Natural killer cell (primary cell): ENCODE measurements at regions not wholly inside any gene's neighbourhood (a gene's known extent, or its start where the extent isn't known, plus 50 kb on each side); places are given as distances from the start of the nearest gene placed in this dataset.
A peak's percentile ranks its signal among the peaks of the same experiment; 100 is the strongest.

Experiments used
- ATAC-seq, 3 donors: fragments of 150-1000 bp in 2 of 3; fragments of 200-7000 bp in 1 of 3; cut with Tn5 transposase; 1 replicate in 1 of 3; 2 replicates in 2 of 3; pipeline ENCODE4 v1.10.0; 2021; ENCODE audit warnings: mild to moderate bottlenecking in 2 of 3, moderate library complexity in 2 of 3
- DNase-seq, 2 donors: peaks; one replicate each; pipeline versions ENCODE4 v3.0.0 to v3.0.0-alpha.2; 2013 to 2021; ENCODE audit warnings: mixed read lengths in 1 of 2
- H3K27ac ChIP-seq: one replicate; pipeline ENCODE4 v1.5.1; 2013; ENCODE audit warnings: mild to moderate bottlenecking, low read length
- H3K27me3 ChIP-seq: one replicate; pipeline ENCODE4 v1.6.1; 2013; ENCODE audit warnings: low read length; ENCODE audit not compliant: control insufficient read depth, insufficient read depth
- H3K36me3 ChIP-seq: one replicate; pipeline ENCODE4 v1.6.1; 2013; ENCODE audit warnings: low read length; ENCODE audit not compliant: control insufficient read depth, insufficient read depth
- H3K4me1 ChIP-seq: one replicate; pipeline ENCODE4 v1.6.1; 2013; ENCODE audit warnings: low read length; ENCODE audit not compliant: control insufficient read depth, insufficient read depth
- H3K4me3 ChIP-seq: one replicate; pipeline ENCODE4 v1.5.1; 2013; ENCODE audit warnings: low read length
- H3K9me3 ChIP-seq: one replicate; pipeline ENCODE4 v1.6.1; 2013; ENCODE audit warnings: low read length; ENCODE audit not compliant: control insufficient read depth, insufficient read depth
- H3K27ac Mint-ChIP-seq, 2 donors: one replicate each; pipeline ENCODE4 v1.8.0; 2022; ENCODE audit warnings: mild to moderate bottlenecking in 2 of 2, mixed read lengths in 2 of 2, moderate library complexity in 1 of 2
- H3K27me3 Mint-ChIP-seq, 2 donors: one replicate each; pipeline ENCODE4 v1.8.0; 2022; ENCODE audit warnings: low read depth in 2 of 2, mixed read lengths in 2 of 2
- H3K36me3 Mint-ChIP-seq: one replicate; pipeline ENCODE4 v1.8.0; 2022; ENCODE audit warnings: mixed read lengths
- H3K4me1 Mint-ChIP-seq, 2 donors: one replicate each; pipeline ENCODE4 v1.8.0; 2022; ENCODE audit warnings: mixed read lengths in 2 of 2
- H3K4me3 Mint-ChIP-seq: one replicate; pipeline ENCODE4 v1.8.0; 2022; ENCODE audit warnings: mild to moderate bottlenecking, moderate library complexity, mixed read lengths
- H3K9me3 Mint-ChIP-seq, 2 donors: one replicate each; pipeline ENCODE4 v1.8.0; 2022; ENCODE audit warnings: mixed read lengths in 2 of 2
- CTCF ChIP-seq: fragments of 200-600 bp; IDR thresholded peaks from one replicate; pipeline ENCODE4 v1.8.0; 2022; ENCODE audit warnings: antibody characterized with exemption
- WGBS: methylation state at CpG from one replicate; pipeline ENCODE4 v1.1.7; 2013; ENCODE audit warnings: missing lambda C conversion rate; ENCODE audit not compliant: insufficient coverage; 5-methylcytosine and 5-hydroxymethylcytosine counted together
- intact Hi-C: fragments of 100-400 bp; cut with micrococcal nuclease; formaldehyde crosslinking; loops from one replicate; pipeline ENCODE4 v1.14.2; 2022

GRCh38 chr5:56656846-56657726, 158.3 kb upstream of the MAP3K1 start:
- H3K36me3 Mint-ChIP-seq, result no peaks in the 10 kb centered on the region
- Histone ChIP-seq H3K27me3 (no peaks in the 10 kb centered on the region), H3K27ac (no peak overlapping the region), H3K4me3 (no peak overlapping the region), H3K9me3 (no peaks in the 10 kb centered on the region), H3K4me1 (no peaks in the 10 kb centered on the region), H3K36me3 (no peaks in the 10 kb centered on the region)
- ATAC-seq (no peak), DNase-seq (no peak)
- no peak overlapping the region for H3K4me3 Mint-ChIP-seq
- peaks cover 7 to 19% of the 10 kb centered on the region in 2 donors for H3K27me3 Mint-ChIP-seq
- H3K9me3 Mint-ChIP-seq, result no peaks in the 10 kb centered on the region
- H3K27ac Mint-ChIP-seq, result no peak overlapping the region
- 100% methylated on average over 1 of the region's 2 CpGs for WGBS
- intact Hi-C loops, result no loop called here
- H3K4me1 Mint-ChIP-seq, result peaks cover 4 to 6% of the 10 kb centered on the region in 2 donors
- no peak for TF ChIP-seq CTCF

GRCh38 chr5:56651893-56652292, 163.5 kb upstream of the MAP3K1 start:
- no peaks in the 10 kb centered on the region for H3K9me3 ChIP-seq
- H3K4me1 ChIP-seq, result no peaks in the 10 kb centered on the region
- H3K4me3 Mint-ChIP-seq, result peak overlapping the region; percentile 43
- H3K27me3 ChIP-seq, result no peaks in the 10 kb centered on the region
- H3K36me3 Mint-ChIP-seq, result no peaks in the 10 kb centered on the region
- DNase-seq (no peak), ATAC-seq (no peak)
- H3K4me3 ChIP-seq, result no peak overlapping the region
- H3K27ac ChIP-seq, result no peak overlapping the region
- no peak overlapping the region for H3K27ac Mint-ChIP-seq
- no peaks in the 10 kb centered on the region for H3K36me3 ChIP-seq
- no peak for TF ChIP-seq CTCF
- H3K4me1 Mint-ChIP-seq, result peaks cover 0 to 13% of the 10 kb centered on the region in 2 donors
- intact Hi-C loops, result no loop called here
- peaks cover 7 to 19% of the 10 kb centered on the region in 2 donors for H3K27me3 Mint-ChIP-seq
- no peaks in the 10 kb centered on the region for H3K9me3 Mint-ChIP-seq

GRCh38 chr5:56650386-56650785, 165.0 kb upstream of the MAP3K1 start:
- no peak for DNase-seq
- Mint-ChIP-seq H3K27ac (no peak overlapping the region), H3K4me1 (peaks cover 0 to 13% of the 10 kb centered on the region in 2 donors), H3K4me3 (no peak overlapping the region), H3K9me3 (no peaks in the 10 kb centered on the region), H3K27me3 (peaks cover 6 to 16% of the 10 kb centered on the region in 2 donors), H3K36me3 (no peaks in the 10 kb centered on the region)
- Histone ChIP-seq H3K27ac (no peak overlapping the region), H3K9me3 (no peaks in the 10 kb centered on the region), H3K36me3 (no peaks in the 10 kb centered on the region), H3K27me3 (no peaks in the 10 kb centered on the region), H3K4me1 (no peaks in the 10 kb centered on the region), H3K4me3 (no peak overlapping the region)
- no peak for ATAC-seq
- no peak for TF ChIP-seq CTCF
- intact Hi-C loops, result no loop called here
- WGBS, result 95% methylated on average over 4 of the region's 4 CpGs

- Histone ChIP-seq H3K4me3 (no peak overlapping the region), H3K4me1 (no peaks in the 10 kb centered on the region), H3K27ac (no peak overlapping the region), H3K9me3 (no peaks in the 10 kb centered on the region), H3K36me3 (no peaks in the 10 kb centered on the region), H3K27me3 (no peaks in the 10 kb centered on the region)
- peaks cover 0 to 11% of the 10 kb centered on the region in 2 donors for H3K27me3 Mint-ChIP-seq
- peaks cover 0 to 13% of the 10 kb centered on the region in 2 donors for H3K4me1 Mint-ChIP-seq
- no peaks in the 10 kb centered on the region for H3K36me3 Mint-ChIP-seq
- no peaks in the 10 kb centered on the region for H3K9me3 Mint-ChIP-seq
- H3K4me3 Mint-ChIP-seq, result no peak overlapping the region
- 81% methylated on average over 4 of the region's 4 CpGs for WGBS
- no peak overlapping the region for H3K27ac Mint-ChIP-seq
- ATAC-seq, result no peak
- intact Hi-C loops, result no loop called here
- TF ChIP-seq CTCF, result no peak
- DNase-seq, result no peak
Measured at GRCh38 chr5:56649569-56649968, 165.8 kb upstream of the MAP3K1 start.
